ENCODE measurements at regions not wholly inside any gene's neighbourhood (a gene's known extent, or its start where the extent isn't known, plus 50 kb on each side); places are given as distances from the start of the nearest gene placed in this dataset.
A peak's percentile ranks its signal among the peaks of the same experiment; 100 is the strongest.
"Not testable (repeated sequence)": the region's sequence is repeated elsewhere in the genome, so short reads cannot be mapped to it uniquely, and the experiment has no call there.

DNA sequence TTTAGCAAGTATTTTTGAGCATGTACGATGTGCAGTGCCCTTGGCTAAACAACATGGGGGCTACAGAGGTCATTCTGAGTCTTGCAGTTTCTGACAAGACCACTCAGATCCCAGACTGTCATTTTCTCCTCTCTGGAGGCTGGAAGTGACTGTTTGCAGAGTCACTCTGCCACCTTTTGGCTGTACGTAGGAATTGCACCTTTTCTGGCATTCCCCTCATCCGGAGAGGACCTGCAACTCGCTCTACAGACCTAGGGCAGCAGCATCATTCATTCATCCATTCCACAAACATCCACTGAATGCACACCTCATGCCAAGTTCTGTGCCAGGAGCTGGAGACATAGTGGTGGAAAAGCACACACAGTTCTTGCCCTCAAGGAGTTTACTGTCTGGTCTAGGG lies 160.4 kb upstream of the GPR101 start:
- DNase-seq = peak in 1 of 2 experiments; percentile 31

DNA sequence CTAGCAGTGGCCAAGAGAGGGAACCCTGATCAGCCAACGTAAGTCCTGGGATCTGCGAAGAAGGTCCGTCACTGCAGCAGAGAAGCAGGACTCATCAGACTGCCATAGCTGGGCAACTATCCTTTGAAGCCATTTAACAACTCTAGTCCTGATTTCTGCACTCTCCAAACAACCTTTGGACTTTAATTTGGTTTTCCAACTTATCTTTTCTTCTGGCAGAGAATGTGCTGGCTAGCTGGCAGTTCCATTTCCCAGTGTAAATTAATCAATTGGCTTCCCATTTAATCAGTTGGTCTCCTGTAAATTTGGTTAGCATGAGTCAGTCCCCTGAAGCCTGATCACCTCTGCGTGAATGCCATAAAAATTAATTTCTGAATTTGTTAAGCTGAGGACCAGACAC lies 153.7 kb upstream of the GPR101 start:
- no peak for DNase-seq

DNA sequence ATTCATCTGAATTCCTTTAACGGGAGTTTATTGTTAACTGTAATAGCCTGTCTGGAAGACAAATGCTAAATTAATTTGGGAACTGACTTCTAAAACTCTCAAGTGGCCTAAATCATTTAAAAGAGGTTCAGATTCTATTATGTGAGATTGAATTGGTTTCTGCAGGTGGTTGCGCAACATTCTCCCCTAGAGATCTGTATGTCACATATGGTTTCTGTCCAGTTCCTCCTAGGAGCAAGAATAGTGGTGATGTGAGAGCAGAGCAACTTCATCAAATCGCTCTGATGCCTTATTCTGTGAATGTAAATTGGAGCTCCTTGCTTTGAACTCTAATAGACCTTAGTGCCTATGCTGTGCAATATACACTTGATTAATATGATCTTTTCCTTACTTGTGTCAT lies 144.6 kb upstream of the GPR101 start:
- no peak for DNase-seq

DNA sequence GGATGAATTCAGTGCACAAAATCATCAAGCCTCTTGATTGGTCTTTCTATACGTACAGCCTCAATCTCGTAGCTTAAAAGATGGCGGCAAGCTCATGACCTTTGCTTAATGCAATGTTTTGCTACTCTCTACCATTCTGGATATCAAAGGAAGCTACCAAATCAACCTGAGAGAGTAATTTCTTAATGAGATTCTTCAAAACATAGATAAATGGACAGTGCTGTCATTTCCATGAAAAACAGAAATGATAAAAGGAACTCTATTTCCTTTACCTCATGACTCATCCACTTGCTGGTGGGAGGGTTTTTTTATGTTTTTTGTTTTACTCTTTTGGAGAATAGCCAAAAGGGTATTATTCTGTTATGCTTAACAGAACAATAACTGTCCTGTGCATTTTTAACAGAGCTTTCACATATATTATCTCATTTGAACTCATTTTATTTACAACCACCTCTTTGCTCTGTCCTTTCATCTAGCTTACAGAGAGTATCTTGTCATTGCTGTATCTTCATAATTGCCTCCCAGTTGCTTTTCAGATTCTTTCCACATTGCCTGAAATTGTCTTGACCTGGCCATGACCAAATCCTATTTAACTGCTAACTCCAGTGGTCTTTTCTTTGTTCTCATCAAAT lies 138.6 kb upstream of the GPR101 start:
- DNase-seq = no peak

DNA sequence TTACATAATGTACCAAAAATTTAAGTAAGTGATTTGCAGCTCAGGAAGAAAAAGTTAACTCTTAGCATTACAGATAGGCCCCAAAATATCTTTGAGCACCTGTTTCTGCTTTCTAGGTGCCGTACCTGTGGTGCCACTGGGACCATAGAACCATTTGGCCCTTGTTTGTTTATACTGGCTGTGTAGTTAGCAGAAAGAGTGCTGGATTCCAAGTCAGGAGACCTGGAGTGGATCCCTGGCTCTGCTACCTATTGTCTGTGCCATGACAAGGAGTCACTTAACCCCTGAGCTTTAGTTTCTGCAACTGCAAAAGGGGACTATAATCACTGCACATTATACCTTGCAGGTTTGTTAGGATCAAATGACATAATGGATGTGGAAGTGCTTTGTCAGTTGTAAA lies 137.8 kb upstream of the GPR101 start:
- DNase-seq = no peak

DNA sequence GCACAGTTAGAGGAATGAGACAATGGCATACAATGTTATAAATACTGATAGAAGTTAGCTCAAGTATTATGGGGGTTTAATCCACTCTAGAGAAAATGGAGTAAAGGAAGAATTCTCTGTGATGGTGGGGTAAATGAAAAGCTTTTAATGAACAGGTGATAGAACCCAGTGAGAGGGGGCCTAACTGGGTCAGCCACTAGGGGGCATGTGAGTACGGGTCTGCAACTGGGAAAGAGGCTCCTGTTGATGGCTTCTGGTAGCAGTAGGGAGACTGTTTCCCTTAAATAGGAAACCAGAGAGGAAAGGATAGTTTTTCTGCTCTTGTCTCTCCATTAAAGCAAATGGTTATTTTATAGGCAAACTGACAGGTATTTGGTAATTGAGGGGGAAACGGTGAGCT lies 132.8 kb upstream of the GPR101 start:
- DNase-seq = no peak

DNA sequence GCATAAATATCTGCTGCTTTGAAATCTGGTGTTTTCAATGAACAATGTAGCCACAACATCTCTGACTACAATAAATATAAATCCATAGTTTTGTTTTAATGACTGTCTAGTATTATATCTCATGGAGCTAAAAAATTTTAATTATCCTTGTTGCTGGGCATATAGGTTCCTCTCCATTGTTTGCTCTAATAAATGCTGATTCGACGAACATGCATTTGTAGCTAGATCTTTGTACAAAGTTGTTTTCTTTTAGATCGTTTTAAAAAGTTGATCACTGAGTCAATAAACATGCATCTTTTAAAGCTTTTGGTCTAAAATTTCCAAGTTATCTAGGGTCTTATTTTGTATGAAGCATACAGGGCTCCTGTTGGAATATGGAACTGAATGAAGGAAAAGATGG lies 130.5 kb upstream of the GPR101 start:
- DNase-seq = no peak

DNA sequence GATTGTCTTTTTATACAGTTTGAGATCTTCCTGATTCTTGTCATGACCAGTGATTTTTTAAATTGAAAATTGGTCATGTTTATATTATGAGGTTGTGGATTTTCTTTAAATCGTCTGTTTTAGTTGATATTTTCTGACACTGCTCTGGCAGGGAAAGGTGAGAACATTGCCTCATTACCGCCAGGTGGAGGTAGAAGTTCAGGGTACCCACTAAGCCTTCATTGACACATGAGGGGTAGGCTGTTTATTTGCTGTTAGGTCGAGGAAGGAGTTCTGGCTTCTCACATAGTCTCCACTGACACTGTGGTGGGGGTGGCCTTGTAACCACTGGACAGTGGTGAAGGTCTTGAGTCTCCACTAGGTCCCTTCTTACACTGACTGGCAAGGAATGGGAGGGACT lies 117.6 kb upstream of the GPR101 start:
- no peak for DNase-seq

DNA sequence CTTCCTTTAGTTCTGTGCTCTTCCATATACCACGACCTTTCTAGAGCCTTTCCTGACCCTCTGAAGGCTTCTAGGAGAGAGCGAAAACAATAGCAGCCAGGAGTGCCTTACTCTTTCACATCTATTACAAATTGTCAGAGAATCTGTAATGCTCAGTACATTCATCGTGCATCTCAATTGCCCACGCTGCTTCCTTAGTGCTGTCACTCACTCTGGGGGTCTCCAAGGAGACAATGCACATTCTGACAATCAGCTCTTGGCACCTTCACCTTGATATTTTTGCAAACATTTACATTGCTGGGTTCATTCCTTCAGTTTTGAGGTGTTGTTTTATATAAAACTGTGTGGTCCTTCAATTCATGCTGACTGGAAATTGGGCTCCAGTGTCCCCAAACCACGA lies 110.1 kb upstream of the GPR101 start:
- DNase-seq = no peak

DNA sequence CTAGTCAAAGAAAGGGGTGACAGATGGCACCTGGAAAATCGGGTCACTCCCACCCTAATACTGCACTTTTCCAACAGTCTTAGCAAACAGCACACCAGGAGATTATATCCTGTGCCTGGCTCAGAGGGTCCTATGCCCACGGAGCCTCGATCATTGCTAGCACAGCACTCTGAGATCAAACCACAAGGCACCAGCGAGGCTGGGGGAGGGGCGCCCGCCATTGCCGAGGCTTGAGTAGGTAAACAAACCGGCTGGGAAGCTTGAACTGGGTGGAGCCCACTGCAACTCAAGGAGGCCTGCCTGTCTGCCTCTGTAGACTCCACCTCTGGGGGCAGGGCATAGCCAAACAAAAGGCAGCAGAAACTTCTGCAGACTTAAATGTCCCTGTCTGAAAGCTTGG lies 88.9 kb upstream of the GPR101 start:
- not testable (repeated sequence) for DNase-seq

DNA sequence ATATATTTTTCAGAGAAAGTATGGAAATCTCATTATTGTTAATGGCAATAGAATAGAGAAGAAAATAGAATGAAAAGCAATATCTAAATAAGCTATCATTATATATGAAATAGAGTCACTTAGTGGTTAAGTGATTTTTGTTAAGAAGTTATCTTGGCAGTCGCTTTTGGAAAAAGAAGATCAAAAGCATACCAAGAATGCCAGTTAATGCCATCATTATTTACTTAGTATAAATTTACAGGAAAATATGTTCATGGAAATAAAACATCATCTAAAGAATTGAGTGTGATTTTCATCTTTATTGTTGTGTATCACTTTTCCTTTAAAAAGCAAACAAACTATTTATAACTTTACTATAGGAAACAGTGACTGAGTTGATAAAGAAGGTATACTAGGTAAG lies 85.3 kb upstream of the GPR101 start:
- DNase-seq = no peak

DNA sequence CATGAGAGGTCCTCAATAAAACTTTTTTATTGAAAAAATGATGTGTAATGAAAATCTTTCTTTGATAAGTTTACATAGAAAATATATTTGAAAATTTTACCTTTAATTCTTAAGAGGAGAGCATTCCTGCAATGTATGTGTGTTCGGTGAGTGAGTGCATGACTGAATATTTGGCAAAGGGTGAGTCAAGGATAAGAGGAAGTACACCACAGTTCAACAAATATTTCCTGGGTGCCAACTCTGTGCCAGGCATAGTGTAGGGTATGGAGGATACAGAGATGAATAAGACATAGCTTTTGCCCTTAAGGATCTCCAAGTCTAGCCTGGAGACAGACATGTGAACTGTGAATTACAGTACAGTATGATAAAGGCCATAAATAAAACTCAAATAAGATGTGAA lies 84.7 kb upstream of the GPR101 start:
- DNase-seq = no peak

DNA sequence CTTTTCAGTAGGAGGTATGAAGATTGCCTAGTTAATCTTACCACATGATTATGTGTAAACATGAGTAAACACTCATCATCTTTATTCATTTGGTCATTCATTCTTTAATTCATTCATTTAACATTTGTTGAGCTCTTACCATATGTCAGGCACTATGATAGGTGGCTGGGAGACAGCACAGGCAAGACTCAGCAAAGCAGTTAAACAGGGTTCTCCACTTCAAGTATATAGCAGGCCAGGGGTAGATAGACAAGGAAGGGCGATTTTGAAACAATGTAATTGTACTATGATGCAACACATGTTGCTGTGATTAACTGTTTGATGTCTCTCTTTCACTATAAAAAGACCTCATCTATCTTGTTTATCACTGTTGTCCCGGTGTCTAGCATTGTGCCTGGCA lies 84.3 kb upstream of the GPR101 start:
- DNase-seq = no peak

DNA sequence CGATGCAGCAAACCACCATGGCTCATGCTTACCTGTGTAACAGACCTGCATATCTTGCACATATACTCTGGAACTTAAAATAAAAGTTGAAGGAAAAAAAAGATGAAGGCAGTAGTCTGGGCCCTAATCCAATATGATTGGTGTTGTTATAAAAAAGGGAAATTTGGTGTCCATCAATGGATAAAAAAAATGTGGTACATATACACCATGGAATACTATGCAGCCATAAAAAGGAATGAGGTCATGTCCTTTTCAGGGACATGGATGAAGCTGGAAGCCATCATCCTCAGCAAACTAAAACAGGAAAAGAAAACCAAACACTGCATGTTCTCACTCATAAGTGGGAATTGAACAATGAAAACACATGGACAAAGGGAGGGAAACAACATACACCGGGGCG lies 74.1 kb upstream of the GPR101 start:
- not testable (repeated sequence) for DNase-seq

DNA sequence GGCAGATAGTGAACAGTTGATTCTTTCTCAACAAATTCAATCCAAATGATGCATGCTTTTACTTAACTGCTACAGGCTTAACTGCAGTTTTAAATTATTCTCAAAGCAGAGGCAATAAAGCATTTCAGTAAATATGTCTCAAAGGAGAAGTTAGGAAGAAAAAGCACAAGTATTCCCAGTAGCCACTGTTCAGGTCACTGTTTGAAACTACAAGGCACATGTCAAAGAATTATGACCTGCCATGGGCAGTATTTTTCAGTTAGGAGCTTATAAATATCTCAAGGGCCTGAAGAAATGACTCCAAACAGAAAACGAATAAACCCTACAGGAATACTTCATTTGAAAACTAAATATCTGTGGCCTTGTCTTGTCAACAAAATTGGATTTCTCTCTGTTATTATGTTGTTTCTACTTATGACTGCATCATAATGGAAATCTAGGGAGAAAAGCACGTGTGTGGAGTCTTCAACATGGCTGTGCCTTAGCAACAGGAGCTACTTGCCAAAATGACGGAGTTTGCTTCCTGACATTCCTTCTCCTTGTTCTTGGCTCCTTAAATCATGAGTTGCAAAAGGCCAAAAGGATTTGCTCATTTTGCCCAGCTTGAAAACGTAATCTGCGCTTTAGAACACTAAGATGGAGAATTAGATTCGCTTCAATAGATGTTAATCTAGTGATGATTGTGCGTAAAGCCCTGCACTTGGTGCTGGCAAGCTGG lies 67.6 kb upstream of the GPR101 start:
- DNase-seq = no peak

All from SHP77 (cell line).